ENCODE measurements at regions not wholly inside any gene's neighbourhood (a gene's known extent, or its start where the extent isn't known, plus 50 kb on each side); places are given as distances from the start of the nearest gene placed in this dataset.

DNA sequence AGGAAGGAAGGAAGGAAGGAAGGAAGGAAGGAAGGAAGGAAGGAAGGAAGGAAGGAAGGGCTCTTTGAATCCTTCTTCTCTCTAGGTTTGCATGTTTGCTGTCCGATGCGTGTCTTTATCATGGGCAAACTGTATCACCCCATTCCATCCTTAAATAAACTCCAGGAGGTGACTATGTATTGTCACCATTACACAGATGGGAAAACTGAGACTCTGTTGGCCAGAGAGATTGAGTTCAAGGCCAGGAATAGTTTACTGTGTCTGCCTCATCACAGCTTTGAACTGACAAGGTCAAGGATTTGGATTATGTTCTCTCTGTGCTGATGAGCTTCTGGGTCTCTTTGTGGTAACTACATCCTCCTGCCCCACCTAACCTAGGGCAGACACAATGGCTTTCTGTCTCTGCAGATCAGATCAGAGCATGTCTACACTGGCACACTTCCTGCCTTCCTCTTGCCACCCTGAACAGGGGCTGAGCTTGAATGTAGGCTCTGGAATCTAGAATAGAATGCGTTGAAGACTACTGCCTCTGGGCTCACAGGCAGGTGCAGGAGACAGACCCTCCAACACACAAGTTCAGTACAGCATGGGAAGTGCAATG lies 78.9 kb upstream of the MAP1LC3B2 start:
- POLR2A ChIA-PET, result no interaction called here
- H3K27ac ChIP-seq (ENCODE audit: extremely low read depth, low read depth, low read length), result no peak overlapping the region
- H3K9me3 ChIP-seq (ENCODE audit: control insufficient read depth, insufficient read depth, low read depth, low read length), result no peaks in the 10 kb centered on the region
- TF ChIP-seq, protein P1, sequence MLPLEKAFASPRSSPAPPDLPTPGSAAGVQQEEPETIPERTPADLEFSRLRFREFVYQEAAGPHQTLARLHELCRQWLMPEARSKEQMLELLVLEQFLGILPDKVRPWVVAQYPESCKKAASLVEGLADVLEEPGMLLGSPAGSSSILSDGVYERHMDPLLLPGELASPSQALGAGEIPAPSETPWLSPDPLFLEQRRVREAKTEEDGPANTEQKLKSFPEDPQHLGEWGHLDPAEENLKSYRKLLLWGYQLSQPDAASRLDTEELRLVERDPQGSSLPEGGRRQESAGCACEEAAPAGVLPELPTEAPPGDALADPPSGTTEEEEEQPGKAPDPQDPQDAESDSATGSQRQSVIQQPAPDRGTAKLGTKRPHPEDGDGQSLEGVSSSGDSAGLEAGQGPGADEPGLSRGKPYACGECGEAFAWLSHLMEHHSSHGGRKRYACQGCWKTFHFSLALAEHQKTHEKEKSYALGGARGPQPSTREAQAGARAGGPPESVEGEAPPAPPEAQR (tag by site-specific recombination; IDR thresholded peaks at IDR 0.05), result no peak
- TF ChIP-seq ZNF366 (tag by site-specific recombination; conservative IDR thresholded peaks at IDR 0.05), result peak; percentile 75
- CTCF ChIA-PET, result interaction anchor here (0.7 kb wide), 2 partner anchors 16 to 38 kb away, joined by 3 to 4 read pairs; no protein-coding TSS in a partner anchor
- no peaks in the 10 kb centered on the region for H3K4me1 ChIP-seq (ENCODE audit: control insufficient read depth, insufficient read depth, low read length)
- no peaks in the 10 kb centered on the region for H3K36me3 ChIP-seq (ENCODE audit: control insufficient read depth in 2 of 2, insufficient read depth in 1 of 2, low read length in 2 of 2)
- no peak overlapping the region for H3K4me3 ChIP-seq (ENCODE audit: low read depth, low read length)

DNA sequence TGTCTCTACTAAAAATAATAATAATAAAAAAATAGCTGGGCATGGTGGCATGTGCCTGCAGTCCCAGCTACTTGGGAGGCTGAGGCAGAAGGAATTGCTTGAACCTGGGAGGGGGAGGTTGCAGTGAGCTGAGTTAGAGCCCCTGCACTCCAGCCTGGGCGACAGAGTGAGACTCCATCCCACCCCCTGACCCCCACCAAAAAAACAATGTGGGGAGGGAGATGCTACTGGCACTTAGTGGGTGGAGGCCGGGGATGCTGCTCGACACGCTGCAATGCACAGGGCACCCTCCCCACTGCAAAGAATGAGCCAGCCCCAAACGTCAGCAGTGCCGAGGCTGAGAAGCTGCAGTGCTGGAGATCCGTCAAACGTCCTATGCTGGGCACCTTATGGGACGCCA lies 77.5 kb upstream of the MAP1LC3B2 start:
- no peaks in the 10 kb centered on the region for H3K9me3 ChIP-seq (ENCODE audit: control insufficient read depth, insufficient read depth, low read depth, low read length)
- no peaks in the 10 kb centered on the region for H3K4me1 ChIP-seq (ENCODE audit: control insufficient read depth, insufficient read depth, low read length)
- POLR2A ChIA-PET, result interaction anchor here (0.6 kb wide), 1 partner anchor 128 kb away, joined by 3 read pairs; no protein-coding TSS in a partner anchor

DNA sequence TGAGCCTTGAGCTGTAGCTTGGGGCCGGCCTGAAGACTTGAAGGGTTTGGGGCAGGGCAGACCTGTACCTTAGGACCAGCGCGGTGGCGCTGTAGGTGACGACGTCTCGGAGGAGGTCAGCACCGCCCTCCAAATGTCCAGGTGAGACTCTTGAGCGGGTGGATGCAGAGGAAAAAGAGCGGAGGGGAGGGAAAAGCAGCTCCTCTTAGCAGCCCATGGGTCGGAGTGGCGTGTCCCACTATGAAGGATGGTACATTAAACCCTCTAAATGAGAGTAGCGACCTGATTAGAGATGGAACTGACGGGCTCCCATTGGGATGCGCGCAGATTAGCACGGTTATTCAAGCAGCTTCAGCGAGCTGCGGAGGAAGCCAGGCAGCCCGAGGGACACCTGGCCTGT lies 77.0 kb upstream of the MAP1LC3B2 start:
- POLR2A ChIA-PET, result no interaction called here
- Histone ChIP-seq H3K4me3 (ENCODE audit: low read depth, low read length) (no peak overlapping the region), H3K4me1 (ENCODE audit: control insufficient read depth, insufficient read depth, low read length) (no peaks in the 10 kb centered on the region), H3K27ac (ENCODE audit: extremely low read depth, low read depth, low read length) (no peak overlapping the region), H3K9me3 (ENCODE audit: control insufficient read depth, insufficient read depth, low read depth, low read length) (no peaks in the 10 kb centered on the region), H3K36me3 (ENCODE audit: control insufficient read depth in 2 of 2, insufficient read depth in 1 of 2, low read length in 2 of 2) (no peaks in the 10 kb centered on the region)
- TF ChIP-seq ZBTB20 (tag by site-specific recombination; IDR thresholded peaks at IDR 0.05) (no peak), ZNF473 (tag by site-specific recombination; IDR thresholded peaks at IDR 0.05) (no peak), ZNF223 (tag by site-specific recombination; IDR thresholded peaks at IDR 0.05) (no peak), ZNF596 (tag by site-specific recombination; IDR thresholded peaks at IDR 0.05) (no peak), ZNF335 (tag by site-specific recombination; conservative IDR thresholded peaks at IDR 0.05) (no peak), OSR2 (tag by site-specific recombination; IDR thresholded peaks at IDR 0.05) (no peak), ZNF529 (tag by site-specific recombination; IDR thresholded peaks at IDR 0.05; ENCODE audit: insufficient replicate concordance) (no peak), ZNF660 (tag by site-specific recombination; IDR thresholded peaks at IDR 0.05) (no peak), GLIS2 (tag by site-specific recombination; IDR thresholded peaks at IDR 0.05) (no peak), ZNF138 (tag by site-specific recombination; IDR thresholded peaks at IDR 0.05; ENCODE audit: borderline replicate concordance) (no peak), ZBTB48 (tag by site-specific recombination; IDR thresholded peaks at IDR 0.05) (no peak), ZBTB7A (tag by site-specific recombination; IDR thresholded peaks at IDR 0.05; ENCODE audit: low read depth) (no peak)
- TF ChIP-seq, protein P1 (tag by site-specific recombination; IDR thresholded peaks at IDR 0.05), result no peak
- TF ChIP-seq, protein P2, sequence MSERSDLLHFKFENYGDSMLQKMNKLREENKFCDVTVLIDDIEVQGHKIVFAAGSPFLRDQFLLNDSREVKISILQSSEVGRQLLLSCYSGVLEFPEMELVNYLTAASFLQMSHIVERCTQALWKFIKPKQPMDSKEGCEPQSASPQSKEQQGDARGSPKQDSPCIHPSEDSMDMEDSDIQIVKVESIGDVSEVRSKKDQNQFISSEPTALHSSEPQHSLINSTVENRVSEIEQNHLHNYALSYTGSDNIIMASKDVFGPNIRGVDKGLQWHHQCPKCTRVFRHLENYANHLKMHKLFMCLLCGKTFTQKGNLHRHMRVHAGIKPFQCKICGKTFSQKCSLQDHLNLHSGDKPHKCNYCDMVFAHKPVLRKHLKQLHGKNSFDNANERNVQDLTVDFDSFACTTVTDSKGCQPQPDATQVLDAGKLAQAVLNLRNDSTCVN (tag by site-specific recombination; optimal IDR thresholded peaks at IDR 0.05), result no peak
- CTCF ChIA-PET, result interaction anchor here (0.5 kb wide), 1 partner anchor 9 kb away, joined by 4 read pairs; no protein-coding TSS in a partner anchor

More for the DNA sequence above, 77.5 kb upstream of the MAP1LC3B2 start:
- CTCF ChIA-PET, result interaction anchor here (0.6 kb wide), 1 partner anchor 32 kb away, joined by 3 read pairs; no protein-coding TSS in a partner anchor
- no peak overlapping the region for H3K27ac ChIP-seq (ENCODE audit: extremely low read depth, low read depth, low read length)
- TF ChIP-seq, protein P3, sequence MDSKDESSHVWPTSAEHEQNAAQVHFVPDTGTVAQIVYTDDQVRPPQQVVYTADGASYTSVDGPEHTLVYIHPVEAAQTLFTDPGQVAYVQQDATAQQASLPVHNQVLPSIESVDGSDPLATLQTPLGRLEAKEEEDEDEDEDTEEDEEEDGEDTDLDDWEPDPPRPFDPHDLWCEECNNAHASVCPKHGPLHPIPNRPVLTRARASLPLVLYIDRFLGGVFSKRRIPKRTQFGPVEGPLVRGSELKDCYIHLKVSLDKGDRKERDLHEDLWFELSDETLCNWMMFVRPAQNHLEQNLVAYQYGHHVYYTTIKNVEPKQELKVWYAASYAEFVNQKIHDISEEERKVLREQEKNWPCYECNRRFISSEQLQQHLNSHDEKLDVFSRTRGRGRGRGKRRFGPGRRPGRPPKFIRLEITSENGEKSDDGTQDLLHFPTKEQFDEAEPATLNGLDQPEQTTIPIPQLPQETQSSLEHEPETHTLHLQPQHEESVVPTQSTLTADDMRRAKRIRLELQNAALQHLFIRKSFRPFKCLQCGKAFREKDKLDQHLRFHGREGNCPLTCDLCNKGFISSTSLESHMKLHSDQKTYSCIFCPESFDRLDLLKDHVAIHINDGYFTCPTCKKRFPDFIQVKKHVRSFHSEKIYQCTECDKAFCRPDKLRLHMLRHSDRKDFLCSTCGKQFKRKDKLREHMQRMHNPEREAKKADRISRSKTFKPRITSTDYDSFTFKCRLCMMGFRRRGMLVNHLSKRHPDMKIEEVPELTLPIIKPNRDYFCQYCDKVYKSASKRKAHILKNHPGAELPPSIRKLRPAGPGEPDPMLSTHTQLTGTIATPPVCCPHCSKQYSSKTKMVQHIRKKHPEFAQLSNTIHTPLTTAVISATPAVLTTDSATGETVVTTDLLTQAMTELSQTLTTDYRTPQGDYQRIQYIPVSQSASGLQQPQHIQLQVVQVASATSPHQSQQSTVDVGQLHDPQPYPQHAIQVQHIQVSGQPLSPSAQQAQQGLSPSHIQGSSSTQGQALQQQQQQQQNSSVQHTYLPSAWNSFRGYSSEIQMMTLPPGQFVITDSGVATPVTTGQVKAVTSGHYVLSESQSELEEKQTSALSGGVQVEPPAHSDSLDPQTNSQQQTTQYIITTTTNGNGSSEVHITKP (tag by site-specific recombination; IDR thresholded peaks at IDR 0.05), result peak; percentile 51; the same call in 1 of the 2 replicates
- no peak for TF ChIP-seq ZBTB8A (tag by site-specific recombination; IDR thresholded peaks at IDR 0.05)
- no peak overlapping the region for H3K4me3 ChIP-seq (ENCODE audit: low read depth, low read length)
- no peaks in the 10 kb centered on the region for H3K36me3 ChIP-seq (ENCODE audit: control insufficient read depth in 2 of 2, insufficient read depth in 1 of 2, low read length in 2 of 2)
